ENCODE measurements at regions not wholly inside any gene's neighbourhood (a gene's known extent, or its start where the extent isn't known, plus 50 kb on each side); places are given as distances from the start of the nearest gene placed in this dataset.

DNA sequence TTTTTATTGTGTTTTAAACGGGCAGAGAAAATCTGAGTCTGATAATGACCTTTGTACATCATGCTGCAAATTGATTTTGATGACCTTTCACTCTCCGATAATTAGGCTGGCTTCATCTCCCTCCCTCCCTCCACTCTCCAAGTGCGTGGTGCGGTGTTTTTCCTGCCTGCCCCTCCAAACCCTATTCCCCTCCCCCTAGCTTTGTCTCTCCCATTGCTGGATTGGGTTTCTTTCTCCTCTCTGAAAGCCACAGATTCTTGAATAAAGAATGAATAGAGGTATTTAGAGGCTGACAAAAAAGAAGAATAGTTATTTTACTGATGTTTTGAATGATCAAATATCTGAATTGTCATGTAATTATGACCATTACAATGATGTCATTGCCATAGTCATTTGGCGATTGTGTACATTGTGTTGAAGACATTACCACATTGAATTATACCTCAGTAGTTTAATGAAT lies 571.1 kb upstream of the ZNF608 start:
- DNase-seq (ENCODE audit: low read depth in 2 of 2), result no peak

GRCh38 chr5:125321654-125322053 lies 575.2 kb upstream of the ZNF608 start:
- no peak for DNase-seq (ENCODE audit: low read depth in 2 of 2)

- no peak for DNase-seq (ENCODE audit: low read depth in 2 of 2)
These were observed 577.2 kb upstream of the ZNF608 start for GRCh38 chr5:125323613-125324012.

DNA sequence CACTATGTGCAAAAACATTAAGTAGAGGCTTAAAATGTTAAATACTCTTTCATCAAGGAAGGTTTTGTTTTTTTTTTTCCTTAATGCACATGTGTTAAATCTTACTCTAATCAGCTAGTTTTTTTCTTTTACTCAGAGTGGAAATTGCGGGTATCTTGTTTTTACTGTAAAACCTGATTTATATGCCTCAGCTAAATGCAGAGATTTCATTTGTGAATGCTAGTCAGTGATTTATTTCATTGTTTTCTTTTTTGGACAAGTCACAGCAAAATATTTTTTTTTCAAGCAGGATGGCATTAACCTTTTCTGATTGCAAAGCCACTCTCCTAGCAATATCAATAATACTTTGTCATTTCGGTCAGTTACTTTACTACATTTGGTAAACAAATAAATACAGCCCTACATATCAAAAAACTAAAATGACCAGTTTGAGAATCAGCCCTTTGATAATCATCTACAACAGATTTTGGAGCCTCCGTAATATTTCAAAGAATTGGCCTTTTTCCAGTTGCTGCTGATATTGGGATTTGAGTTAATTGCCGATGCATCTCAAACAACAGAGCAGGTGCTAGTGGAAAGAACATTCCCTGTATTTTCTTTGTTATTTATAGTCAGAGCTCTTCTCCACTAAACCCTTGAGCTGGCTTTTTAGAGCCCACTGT lies 579.2 kb upstream of the ZNF608 start:
- DNase-seq (ENCODE audit: low read depth in 2 of 2), result no peak

GRCh38 chr5:125326150-125326510 lies 579.7 kb upstream of the ZNF608 start:
- no peak for DNase-seq (ENCODE audit: low read depth in 2 of 2)

- no peak for DNase-seq (ENCODE audit: low read depth in 2 of 2)
These were observed 581.2 kb upstream of the ZNF608 start for GRCh38 chr5:125327676-125328075.

DNA sequence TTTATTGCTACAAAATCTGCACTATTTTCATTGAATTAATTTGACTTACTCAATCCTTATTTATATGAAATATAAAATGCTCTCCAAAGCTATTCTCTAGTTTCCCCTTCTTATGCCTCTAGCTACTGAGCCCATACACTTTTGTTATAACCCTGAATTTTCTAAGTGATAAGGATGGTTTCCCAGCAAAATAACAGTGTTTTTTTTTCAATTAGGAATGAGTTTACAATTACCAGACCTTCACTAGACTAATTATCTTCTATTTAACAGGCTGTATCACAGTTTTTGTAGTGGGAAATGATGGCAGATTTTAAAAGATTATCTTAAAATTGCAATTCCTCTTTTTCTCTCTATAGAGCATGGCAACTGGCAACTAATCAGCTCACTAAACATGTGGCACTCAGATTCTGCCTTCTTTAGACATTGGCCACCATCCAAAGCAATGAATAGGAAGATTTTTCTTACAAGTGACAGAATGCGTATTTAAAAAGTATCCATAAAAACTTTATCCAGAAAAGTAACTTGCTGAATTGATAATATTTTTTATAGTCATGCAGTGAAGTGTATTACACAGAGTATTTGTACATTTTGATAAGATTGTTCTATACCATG lies 585.7 kb upstream of the ZNF608 start:
- DNase-seq (ENCODE audit: low read depth in 2 of 2), result no peak

GRCh38 chr5:125333416-125333815 lies 587.0 kb upstream of the ZNF608 start:
- DNase-seq (ENCODE audit: low read depth in 2 of 2), result no peak

- no peak for DNase-seq (ENCODE audit: low read depth in 2 of 2)
These were observed 590.0 kb upstream of the ZNF608 start for GRCh38 chr5:125336401-125336800.

DNA sequence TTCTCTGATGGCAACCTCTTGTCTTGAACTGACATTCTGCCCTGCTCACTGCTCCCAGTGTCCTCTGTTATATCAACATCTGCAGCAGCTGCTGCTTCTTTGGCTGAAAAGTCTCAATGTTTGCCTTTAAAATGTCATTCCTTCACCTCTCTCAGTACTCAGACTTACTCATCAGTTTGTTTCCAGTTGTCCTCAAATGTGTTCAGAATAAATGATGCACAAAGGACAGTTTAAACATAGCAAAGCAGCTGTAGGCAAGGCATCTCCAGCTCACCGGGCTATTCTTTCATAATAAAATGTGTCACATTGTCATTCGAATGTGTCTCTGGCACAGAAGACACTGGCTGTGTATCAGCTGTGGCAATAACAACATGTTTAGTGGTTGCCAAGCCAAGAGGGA lies 590.9 kb upstream of the ZNF608 start:
- DNase-seq (ENCODE audit: low read depth in 2 of 2), result no peak

GRCh38 chr5:125338440-125339174 lies 592.2 kb upstream of the ZNF608 start:
- DNase-seq (ENCODE audit: low read depth in 2 of 2), result no peak

DNA sequence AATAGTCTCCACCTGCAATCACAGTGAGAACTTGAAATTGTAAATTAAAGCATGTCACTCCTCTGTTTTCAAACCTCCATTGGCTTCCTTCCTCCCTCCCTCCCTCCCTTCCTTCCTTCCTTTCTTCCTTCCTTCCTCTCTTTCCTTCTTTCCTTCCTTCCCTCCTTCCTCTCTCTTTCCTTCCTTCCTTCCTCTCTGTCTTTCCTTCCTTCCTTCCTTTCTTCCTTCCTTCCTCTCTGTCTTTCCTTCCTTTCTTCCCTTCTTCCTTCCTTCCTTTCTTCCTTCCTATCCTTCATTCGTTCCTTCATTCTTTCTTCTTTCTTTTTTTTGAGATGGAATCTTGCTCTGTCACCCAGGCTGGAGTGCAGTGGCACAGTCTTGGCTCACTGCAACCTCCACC lies 595.0 kb upstream of the ZNF608 start:
- no peak for DNase-seq (ENCODE audit: low read depth in 2 of 2)

GRCh38 chr5:125343015-125343414 lies 596.6 kb upstream of the ZNF608 start:
- DNase-seq (ENCODE audit: low read depth in 2 of 2), result no peak

- DNase-seq (ENCODE audit: low read depth in 2 of 2), result no peak
These were observed 599.9 kb upstream of the ZNF608 start for GRCh38 chr5:125346316-125346715.

DNA sequence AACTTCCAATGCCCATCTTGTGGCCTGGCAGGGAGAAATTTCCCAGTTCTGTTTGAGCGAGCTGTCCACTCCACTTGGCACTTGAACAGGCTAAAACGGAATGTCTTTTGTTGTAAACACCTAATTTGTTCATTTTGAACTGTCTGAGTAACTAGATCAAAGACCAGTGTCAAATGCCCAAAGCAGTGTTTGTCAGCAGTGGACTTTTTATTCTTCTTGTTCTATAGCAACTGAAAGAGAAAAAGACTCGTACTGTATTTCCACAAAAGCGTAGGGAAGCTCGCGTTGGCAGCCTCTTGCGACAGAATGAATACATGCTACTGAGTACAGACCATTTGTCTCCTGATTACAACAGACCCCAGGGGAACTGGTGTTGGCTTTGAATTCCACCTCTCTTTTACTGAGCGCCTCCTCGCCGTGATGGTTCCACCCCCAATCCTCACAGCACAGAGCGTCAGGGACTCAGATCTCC lies 601.8 kb upstream of the ZNF608 start:
- DNase-seq (ENCODE audit: low read depth in 2 of 2), result no peak

- no peak for DNase-seq (ENCODE audit: low read depth in 2 of 2)
These were observed 602.7 kb upstream of the ZNF608 start for GRCh38 chr5:125348936-125349831.

- no peak for DNase-seq (ENCODE audit: low read depth in 2 of 2)
These were observed 611.2 kb upstream of the ZNF608 start for GRCh38 chr5:125357660-125358059.

DNA sequence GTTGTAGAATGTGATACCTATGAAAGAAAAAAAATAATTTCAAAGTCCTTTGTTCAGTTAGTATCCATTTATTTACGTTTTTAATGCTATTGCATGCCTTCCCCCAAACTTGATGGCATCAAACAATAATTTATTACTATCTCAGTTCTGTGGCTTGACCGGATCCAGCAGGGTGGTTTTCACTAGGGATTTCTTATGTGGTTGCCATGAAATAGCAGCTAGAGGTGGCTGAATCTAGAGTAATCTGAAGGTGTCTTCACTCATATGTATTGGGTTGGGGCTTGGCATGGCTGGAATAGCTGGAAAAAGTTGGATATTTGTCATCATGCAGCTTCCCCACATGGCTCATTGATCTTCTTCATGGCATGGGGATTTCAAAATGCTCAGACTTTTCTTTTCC lies 619.3 kb upstream of the ZNF608 start:
- no peak for DNase-seq (ENCODE audit: low read depth in 2 of 2)

DNA sequence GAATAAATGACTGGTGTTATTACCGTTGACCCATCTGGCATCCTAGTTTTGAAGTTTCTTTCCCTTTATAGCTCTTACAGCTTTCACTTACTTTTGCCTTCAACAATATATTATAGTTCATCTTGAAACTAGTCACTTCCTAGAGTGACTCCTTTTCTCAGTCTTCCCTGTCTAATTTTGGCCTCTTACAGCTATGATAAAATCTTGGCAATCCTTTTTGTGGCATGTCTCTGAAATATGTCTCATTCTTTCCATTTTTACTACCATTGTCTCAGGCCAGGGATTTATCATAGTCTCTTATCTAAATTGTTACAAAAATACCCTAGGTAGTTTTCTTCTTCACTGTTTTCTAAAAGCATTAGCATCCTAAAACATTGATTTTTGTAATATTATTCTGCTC lies 621.3 kb upstream of the ZNF608 start:
- DNase-seq (ENCODE audit: low read depth in 2 of 2), result no peak

- DNase-seq (ENCODE audit: low read depth in 2 of 2), result no peak
These were observed 624.2 kb upstream of the ZNF608 start for GRCh38 chr5:125370461-125371205.
